ENCODE measurements at regions not wholly inside any gene's neighbourhood (a gene's known extent, or its start where the extent isn't known, plus 50 kb on each side); places are given as distances from the start of the nearest gene placed in this dataset.
"Not testable (repeated sequence)": the region's sequence is repeated elsewhere in the genome, so short reads cannot be mapped to it uniquely, and the experiment has no call there.

DNA sequence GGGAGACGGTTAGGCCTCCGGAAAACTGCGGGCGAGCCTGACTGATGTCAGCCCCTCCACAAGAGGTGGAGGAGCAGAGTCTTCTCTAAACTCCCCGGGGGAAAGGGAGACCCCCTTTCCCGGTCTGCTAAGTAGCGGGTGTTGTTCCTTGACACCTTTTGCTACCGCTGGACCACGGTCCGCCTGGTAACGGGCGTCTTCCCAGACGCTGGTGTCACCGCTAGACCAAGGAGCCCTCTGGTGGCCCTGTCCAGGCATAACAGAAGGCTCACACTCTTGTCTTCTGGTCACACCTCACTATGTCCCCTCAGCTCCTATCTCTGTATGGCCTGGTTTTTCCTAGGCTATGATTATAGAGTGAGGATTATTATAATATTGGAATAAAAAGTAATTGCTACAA, 513.4 kb downstream of the AMY1C start:
- ATAC-seq; intact Hi-C loops (cut with DNase I): not testable (repeated sequence)

GRCh38 chr1:104264521-104264920, 514.8 kb downstream of the AMY1C start:
- ATAC-seq, result no peak
- intact Hi-C loops (cut with DNase I), result no loop called here
- no peak for DNase-seq (ENCODE audit: missing footprints)

More for the DNA sequence above, 513.4 kb downstream of the AMY1C start:
- DNase-seq (ENCODE audit: missing footprints), result not testable (repeated sequence)

DNA sequence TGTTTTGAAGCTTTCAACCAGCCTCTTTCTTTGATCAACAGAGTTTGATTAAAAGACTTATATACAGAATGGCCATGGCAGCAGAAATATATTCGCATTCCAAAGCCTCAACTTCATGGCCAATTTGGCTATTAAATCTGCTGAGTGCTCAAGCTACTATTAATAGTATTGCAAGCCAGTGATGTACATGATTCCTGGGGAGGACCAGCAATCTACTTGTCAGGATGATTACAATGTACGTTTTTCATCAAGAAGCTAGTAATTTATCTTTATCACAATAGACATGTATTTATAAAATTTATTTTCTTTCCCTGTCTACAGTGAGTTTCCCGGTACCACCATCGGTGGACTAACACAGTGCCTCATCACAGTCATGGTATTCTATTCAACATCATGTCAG, 515.5 kb downstream of the AMY1C start:
- DNase-seq (ENCODE audit: missing footprints) (no peak), ATAC-seq (no peak)
- intact Hi-C loops (cut with DNase I), result no loop called here

- ATAC-seq, result no peak
- intact Hi-C loops (cut with DNase I), result no loop called here
- DNase-seq (ENCODE audit: missing footprints), result no peak
Measured at GRCh38 chr1:104266612-104267011, 516.9 kb downstream of the AMY1C start.

DNA sequence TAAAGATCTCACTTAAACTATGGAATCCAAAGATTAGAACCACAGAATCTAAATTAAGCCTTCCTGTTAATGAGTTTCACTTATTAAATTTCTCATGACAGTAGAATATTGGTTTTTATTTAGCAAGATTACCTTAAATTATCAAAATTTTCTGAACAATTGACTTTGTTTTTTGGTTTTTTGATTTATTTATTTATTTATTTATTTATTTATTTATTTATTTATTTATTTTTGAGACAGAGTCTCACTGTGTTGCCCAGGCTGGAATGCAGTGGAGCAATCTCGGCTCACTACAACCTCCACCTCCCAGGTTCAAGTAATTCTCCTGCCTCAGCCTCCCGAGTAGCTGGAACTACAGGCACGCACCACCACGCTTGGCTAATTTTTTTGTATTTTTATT, 538.6 kb downstream of the AMY1C start:
- ATAC-seq; intact Hi-C loops (cut with DNase I); DNase-seq (ENCODE audit: missing footprints): not testable (repeated sequence)

- DNase-seq (ENCODE audit: missing footprints) (no peak), ATAC-seq (no peak)
- intact Hi-C loops (cut with DNase I), result no loop called here
Measured at GRCh38 chr1:104291156-104291555, 541.5 kb downstream of the AMY1C start.

DNA sequence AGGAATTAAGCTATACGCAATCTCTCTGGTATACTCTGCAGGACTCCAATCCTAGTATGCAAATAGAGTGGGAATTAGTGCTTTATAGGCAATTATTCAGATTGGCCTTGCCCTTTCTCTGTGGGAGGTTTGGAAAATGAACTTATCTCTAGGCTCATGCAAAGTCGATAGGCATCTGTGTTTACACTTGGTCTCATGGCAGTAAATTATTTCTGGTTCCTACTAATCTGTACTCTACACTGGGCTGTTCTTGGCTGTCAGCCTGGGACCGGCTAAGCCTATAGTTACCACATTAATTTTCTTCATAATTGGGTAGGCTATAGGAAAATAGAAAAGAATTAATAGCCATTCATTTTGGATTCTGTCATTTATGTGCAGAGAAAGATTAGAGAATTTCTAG, 544.6 kb downstream of the AMY1C start:
- DNase-seq (ENCODE audit: missing footprints) (no peak), ATAC-seq (no peak)
- intact Hi-C loops (cut with DNase I), result no loop called here

- intact Hi-C loops (cut with DNase I), result no loop called here
- no peak for ATAC-seq
Measured at GRCh38 chr1:104295511-104295910, 545.8 kb downstream of the AMY1C start.

GRCh38 chr1:104309673-104310072, 560.0 kb downstream of the AMY1C start:
- DNase-seq (ENCODE audit: missing footprints) (no peak), ATAC-seq (no peak)
- intact Hi-C loops (cut with DNase I), result no loop called here

More at GRCh38 chr1:104295511-104295910, 545.8 kb downstream of the AMY1C start:
- no peak for DNase-seq (ENCODE audit: missing footprints)

DNA sequence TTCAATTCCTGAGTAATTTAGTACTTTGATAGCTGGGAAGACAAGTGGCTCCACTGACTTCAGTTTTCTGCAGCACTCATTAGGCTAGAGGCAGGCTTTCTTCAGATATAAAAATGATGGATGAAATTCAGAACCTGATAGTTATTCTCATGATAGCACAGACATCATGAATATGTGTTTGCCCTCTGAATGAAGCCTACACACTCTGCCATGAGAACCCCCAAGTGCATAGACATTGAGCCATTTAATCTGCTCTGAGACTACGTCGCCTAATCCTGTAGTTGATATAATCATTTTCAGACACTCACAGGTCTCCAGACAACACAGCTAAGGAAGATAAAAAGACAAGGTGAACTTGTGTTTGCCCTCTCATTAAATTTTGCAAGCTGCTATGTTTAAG, 566.1 kb downstream of the AMY1C start:
- intact Hi-C loops (cut with DNase I), result no loop called here
- ATAC-seq, result no peak

DNA sequence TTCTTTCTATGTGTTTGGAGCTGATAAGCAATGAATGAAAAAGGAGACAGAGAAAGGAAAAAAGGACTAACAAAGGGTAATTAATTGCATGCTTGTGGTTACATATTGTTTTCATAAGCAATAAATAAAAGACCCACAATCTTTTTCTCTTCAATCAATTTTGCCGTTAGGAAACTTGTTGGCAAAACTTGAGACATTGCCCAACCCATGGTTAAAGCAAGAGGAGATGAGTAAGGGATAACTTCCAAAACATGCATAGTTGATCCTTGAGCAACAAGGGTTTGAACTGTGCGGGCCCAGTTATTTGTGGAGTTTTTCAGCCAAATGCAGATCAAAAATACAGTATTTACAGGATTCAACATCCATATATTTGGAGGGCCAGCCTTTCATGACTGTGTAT, 572.4 kb downstream of the AMY1C start:
- ATAC-seq (no peak), DNase-seq (ENCODE audit: missing footprints) (no peak)
- intact Hi-C loops (cut with DNase I), result no loop called here

More for the DNA sequence above, 566.1 kb downstream of the AMY1C start:
- DNase-seq (ENCODE audit: missing footprints), result no peak

DNA sequence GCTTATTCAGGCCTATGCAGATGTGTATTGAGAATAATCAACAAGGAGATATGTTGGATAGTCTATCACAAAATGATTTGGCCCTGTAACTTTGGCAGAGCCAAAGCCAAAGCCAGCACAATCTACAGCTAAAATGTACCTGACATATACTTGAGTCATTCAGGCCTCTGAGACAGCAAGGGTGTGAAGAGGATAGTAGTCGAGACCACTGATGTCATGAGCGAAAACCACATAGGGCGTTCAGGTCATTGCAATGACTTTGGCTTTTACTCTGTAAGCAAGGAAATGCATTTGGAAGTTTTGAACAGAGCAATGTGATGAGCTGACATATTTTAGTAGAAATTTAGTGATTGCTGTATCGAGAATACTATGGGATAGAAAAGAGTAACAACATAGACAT, 579.6 kb downstream of the AMY1C start:
- intact Hi-C loops (cut with DNase I), result no loop called here
- DNase-seq (ENCODE audit: missing footprints) (no peak), ATAC-seq (no peak)

- no peak for DNase-seq (ENCODE audit: missing footprints)
- intact Hi-C loops (cut with DNase I), result no loop called here
- no peak for ATAC-seq
Measured at GRCh38 chr1:104331763-104332162, 582.1 kb downstream of the AMY1C start.

GRCh38 chr1:104337927-104338326, 588.2 kb downstream of the AMY1C start:
- DNase-seq (ENCODE audit: missing footprints); intact Hi-C loops (cut with DNase I); ATAC-seq: not testable (repeated sequence)

GRCh38 chr1:104341944-104342343, 592.2 kb downstream of the AMY1C start:
- intact Hi-C loops (cut with DNase I), result no loop called here
- ATAC-seq (no peak), DNase-seq (ENCODE audit: missing footprints) (no peak)

DNA sequence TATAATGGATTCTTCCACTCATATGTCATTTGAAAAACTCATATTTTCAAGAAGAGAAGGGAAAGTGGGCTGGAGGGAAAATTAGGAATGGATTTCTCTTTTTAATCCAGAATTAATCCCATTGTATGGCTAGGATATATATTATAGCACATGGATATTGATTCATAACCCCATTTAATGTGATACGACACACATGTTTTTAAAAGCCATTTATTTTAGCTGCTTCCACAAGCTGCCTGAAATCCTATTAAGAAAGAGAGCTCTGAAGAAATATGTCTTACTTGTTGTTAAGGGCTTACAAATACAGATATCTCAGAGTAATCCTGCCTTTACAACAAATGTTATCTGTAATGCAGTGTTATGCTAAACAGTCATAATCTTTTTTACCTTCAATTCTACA, 598.6 kb downstream of the AMY1C start:
- no peak for DNase-seq (ENCODE audit: missing footprints)
- no peak for ATAC-seq
- intact Hi-C loops (cut with DNase I), result no loop called here

- DNase-seq (ENCODE audit: missing footprints), result no peak
- intact Hi-C loops (cut with DNase I), result no loop called here
- ATAC-seq, result no peak
Measured at GRCh38 chr1:104353580-104353979, 603.9 kb downstream of the AMY1C start.

- ATAC-seq, result no peak
- intact Hi-C loops (cut with DNase I), result no loop called here
- no peak for DNase-seq (ENCODE audit: missing footprints)
Measured at GRCh38 chr1:104358086-104358485, 608.4 kb downstream of the AMY1C start.

DNA sequence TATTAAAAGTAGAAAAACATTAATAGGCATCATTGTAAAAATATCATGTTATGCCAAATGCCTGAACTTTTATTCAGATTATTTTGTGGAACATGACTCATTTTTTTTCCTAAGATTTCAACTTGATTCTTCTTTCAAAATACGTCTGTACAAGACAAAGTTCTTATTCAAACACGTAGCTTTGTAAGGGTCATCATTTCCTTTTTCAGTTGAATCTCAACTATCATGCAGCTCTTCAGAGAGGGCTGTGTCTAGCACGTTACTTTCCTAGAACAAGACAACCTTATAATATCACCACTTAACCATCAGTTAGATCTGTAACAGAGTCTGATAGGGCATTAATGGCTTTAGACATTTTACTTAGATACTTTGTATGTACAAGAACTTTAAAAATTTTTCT, 608.9 kb downstream of the AMY1C start:
- no peak for DNase-seq (ENCODE audit: missing footprints)
- no peak for ATAC-seq
- intact Hi-C loops (cut with DNase I), result no loop called here

- intact Hi-C loops (cut with DNase I), result no loop called here
- ATAC-seq, result no peak
- DNase-seq (ENCODE audit: missing footprints), result no peak
Measured at GRCh38 chr1:104378414-104378813, 628.7 kb downstream of the AMY1C start.

DNA sequence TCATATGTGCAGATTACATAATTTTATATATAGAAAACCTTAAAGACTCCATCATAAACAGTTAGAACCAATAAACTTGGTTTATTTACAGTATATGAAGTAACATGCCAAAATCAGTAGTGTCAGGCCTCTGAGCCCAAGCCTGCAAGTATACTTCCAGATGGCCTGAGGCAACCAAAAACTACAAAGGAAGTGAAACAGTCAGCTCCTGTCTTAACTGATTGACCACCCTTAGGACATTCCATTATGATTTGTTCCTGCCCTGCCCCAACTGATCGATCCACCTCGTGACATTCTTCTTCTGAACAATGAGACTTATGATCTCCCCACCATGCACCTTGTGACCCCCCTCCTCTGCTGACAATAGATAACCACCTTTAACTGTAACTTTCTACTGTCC, 630.3 kb downstream of the AMY1C start:
- intact Hi-C loops (cut with DNase I), result no loop called here
- ATAC-seq, result no peak

More for the DNA sequence above, 630.3 kb downstream of the AMY1C start:
- DNase-seq (ENCODE audit: missing footprints), result no peak
